ENCODE measurements at regions not wholly inside any gene's neighbourhood (a gene's known extent, or its start where the extent isn't known, plus 50 kb on each side); places are given as distances from the start of the nearest gene placed in this dataset.

DNA sequence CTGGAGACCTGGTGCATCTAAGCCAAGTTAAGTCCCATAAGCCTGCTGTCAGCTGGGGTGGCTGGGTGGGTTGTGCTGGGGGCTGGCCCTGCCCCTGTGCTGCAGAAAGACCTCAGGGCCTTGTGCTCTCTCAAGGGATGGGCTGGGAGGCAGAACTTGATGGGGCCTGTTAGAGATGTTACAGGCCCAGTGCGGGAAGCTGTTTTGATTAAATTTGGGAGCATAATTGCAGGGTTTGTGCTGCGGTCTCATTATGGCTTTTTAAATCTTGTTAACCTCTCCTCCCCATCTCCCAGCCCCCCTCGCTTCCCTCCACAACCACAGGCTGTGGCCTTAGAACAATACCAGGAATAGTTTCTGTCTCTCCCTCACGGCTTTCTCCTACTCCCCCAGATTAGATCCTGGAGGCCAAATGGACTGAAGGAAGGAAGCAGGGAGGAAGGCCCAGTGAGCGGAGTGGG, 87.6 kb upstream of the TLE3 start:
- no peak for TF ChIP-seq RAD21 (IDR thresholded peaks at IDR 0.05; ENCODE audit: low read depth)
- TF ChIP-seq, protein P1, sequence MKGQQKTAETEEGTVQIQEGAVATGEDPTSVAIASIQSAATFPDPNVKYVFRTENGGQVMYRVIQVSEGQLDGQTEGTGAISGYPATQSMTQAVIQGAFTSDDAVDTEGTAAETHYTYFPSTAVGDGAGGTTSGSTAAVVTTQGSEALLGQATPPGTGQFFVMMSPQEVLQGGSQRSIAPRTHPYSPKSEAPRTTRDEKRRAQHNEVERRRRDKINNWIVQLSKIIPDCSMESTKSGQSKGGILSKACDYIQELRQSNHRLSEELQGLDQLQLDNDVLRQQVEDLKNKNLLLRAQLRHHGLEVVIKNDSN (IDR thresholded peaks at IDR 0.05): no peak
- no peak for TF ChIP-seq ZBTB7A (IDR thresholded peaks at IDR 0.05; ENCODE audit: low read depth)
- TF ChIP-seq, protein P2, sequence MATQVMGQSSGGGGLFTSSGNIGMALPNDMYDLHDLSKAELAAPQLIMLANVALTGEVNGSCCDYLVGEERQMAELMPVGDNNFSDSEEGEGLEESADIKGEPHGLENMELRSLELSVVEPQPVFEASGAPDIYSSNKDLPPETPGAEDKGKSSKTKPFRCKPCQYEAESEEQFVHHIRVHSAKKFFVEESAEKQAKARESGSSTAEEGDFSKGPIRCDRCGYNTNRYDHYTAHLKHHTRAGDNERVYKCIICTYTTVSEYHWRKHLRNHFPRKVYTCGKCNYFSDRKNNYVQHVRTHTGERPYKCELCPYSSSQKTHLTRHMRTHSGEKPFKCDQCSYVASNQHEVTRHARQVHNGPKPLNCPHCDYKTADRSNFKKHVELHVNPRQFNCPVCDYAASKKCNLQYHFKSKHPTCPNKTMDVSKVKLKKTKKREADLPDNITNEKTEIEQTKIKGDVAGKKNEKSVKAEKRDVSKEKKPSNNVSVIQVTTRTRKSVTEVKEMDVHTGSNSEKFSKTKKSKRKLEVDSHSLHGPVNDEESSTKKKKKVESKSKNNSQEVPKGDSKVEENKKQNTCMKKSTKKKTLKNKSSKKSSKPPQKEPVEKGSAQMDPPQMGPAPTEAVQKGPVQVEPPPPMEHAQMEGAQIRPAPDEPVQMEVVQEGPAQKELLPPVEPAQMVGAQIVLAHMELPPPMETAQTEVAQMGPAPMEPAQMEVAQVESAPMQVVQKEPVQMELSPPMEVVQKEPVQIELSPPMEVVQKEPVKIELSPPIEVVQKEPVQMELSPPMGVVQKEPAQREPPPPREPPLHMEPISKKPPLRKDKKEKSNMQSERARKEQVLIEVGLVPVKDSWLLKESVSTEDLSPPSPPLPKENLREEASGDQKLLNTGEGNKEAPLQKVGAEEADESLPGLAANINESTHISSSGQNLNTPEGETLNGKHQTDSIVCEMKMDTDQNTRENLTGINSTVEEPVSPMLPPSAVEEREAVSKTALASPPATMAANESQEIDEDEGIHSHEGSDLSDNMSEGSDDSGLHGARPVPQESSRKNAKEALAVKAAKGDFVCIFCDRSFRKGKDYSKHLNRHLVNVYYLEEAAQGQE (IDR thresholded peaks at IDR 0.05; ENCODE audit: low read depth): no peak
- no peak for TF ChIP-seq CREB1 (IDR thresholded peaks at IDR 0.05; ENCODE audit: low read depth)
- TF ChIP-seq EP300 (IDR thresholded peaks at IDR 0.05; ENCODE audit: borderline replicate concordance): no peak
- TF ChIP-seq YY1 (IDR thresholded peaks at IDR 0.05; ENCODE audit: low read depth): no peak
- TF ChIP-seq NFIC (IDR thresholded peaks at IDR 0.05): no peak
- no peak for TF ChIP-seq TAF1 (IDR thresholded peaks at IDR 0.05; ENCODE audit: low read depth)
- TF ChIP-seq, protein P3, sequence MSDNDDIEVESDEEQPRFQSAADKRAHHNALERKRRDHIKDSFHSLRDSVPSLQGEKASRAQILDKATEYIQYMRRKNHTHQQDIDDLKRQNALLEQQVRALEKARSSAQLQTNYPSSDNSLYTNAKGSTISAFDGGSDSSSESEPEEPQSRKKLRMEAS (IDR thresholded peaks at IDR 0.05): no peak
- no peak for TF ChIP-seq CEBPB (IDR thresholded peaks at IDR 0.05)
- TF ChIP-seq FOXM1 (IDR thresholded peaks at IDR 0.05; ENCODE audit: borderline replicate concordance, low read depth): no peak
- no peak for TF ChIP-seq TEAD4 (IDR thresholded peaks at IDR 0.05)
- TF ChIP-seq EGR1 (IDR thresholded peaks at IDR 0.05): no peak
- no peak for TF ChIP-seq TCF12 (IDR thresholded peaks at IDR 0.05; ENCODE audit: low read depth)

DNA sequence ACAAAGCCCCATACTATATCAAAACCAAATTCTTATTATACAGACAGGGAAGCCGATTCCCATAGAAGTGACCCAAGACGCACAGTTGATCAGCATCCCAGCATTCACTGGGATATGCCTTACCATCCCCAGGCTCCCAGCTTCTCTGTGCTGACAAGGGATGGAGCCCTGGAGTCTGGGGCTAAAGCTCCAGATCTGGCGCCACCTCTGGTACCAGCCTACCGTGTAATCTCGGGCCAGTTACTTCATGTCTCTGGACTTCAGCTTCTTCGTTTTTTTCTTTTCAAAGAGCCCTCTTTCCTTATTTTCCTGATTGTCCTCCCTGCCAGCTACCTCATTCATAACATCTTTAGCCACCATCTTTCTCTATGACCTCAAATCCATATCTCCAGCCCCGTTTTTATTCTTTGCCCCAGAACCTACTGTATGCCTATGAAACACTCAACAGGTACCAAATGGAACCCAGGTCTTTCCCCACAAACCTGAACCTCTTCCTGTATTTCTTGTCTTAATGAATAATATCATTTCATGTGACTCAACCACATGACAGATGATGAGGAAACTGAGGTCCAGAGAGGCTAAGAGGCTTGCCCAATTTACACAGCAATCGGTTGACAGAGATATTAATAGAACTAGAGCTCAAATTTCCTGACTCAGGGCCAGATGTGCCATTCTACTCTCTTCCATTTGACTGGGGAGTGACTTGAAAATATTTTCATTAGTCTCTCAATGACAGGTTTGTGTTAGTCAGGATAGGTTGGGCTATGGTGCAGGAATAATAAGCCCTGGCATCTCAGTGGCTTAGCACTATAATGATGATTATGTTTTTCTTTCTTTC, 85.4 kb upstream of the TLE3 start:
- TF ChIP-seq ZBTB7A (IDR thresholded peaks at IDR 0.05; ENCODE audit: low read depth) (no peak), CEBPB (IDR thresholded peaks at IDR 0.05) (no peak), TEAD4 (IDR thresholded peaks at IDR 0.05) (no peak), RAD21 (IDR thresholded peaks at IDR 0.05; ENCODE audit: low read depth) (no peak; the same call in 1 of the 2 replicates), YY1 (IDR thresholded peaks at IDR 0.05; ENCODE audit: low read depth) (no peak), TCF12 (IDR thresholded peaks at IDR 0.05; ENCODE audit: low read depth) (no peak), EGR1 (IDR thresholded peaks at IDR 0.05) (no peak), FOXM1 (IDR thresholded peaks at IDR 0.05; ENCODE audit: borderline replicate concordance, low read depth) (no peak), NFIC (IDR thresholded peaks at IDR 0.05) (no peak), EP300 (IDR thresholded peaks at IDR 0.05; ENCODE audit: borderline replicate concordance) (no peak), TAF1 (IDR thresholded peaks at IDR 0.05; ENCODE audit: low read depth) (no peak), CREB1 (IDR thresholded peaks at IDR 0.05; ENCODE audit: low read depth) (no peak)
- TF ChIP-seq, protein P1 (IDR thresholded peaks at IDR 0.05): no peak
- TF ChIP-seq, protein P3 (IDR thresholded peaks at IDR 0.05): no peak
- TF ChIP-seq, protein P2 (IDR thresholded peaks at IDR 0.05; ENCODE audit: low read depth): no peak

DNA sequence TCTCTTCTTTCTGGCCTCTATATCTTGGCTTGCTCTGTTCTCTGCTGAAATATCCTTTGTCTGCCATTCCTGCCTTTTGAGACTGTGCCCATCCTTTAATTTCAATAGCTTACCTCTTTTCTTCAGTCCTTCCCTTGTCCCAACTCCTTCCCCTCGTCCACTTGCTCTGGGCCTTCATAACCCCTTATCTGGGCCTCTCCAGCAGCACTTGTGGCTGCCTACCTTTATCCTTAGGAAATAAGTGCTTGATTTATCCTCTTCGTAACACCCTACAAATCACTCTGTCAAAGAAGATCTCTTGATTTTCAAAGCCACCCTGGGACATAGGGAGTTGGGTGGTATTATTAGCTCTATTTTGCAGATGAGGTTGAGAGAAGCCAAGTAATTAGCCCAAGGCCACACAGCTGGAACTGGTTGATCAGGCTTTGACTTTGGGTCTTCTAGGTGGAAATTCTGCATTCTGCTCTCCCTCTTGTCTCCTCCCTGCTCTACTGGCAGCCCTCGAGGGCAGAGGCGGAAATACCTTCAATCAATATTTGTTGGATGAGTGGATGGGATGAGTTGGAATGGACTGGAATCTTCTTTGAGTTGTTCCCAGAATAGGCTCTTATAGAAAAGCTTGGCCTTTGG, 84.0 kb upstream of the TLE3 start:
- TF ChIP-seq CEBPB (IDR thresholded peaks at IDR 0.05): no peak
- no peak for TF ChIP-seq TCF12 (IDR thresholded peaks at IDR 0.05; ENCODE audit: low read depth)
- TF ChIP-seq RAD21 (IDR thresholded peaks at IDR 0.05; ENCODE audit: low read depth): no peak
- TF ChIP-seq NFIC (IDR thresholded peaks at IDR 0.05): no peak
- TF ChIP-seq ZBTB7A (IDR thresholded peaks at IDR 0.05; ENCODE audit: low read depth): no peak
- TF ChIP-seq TEAD4 (IDR thresholded peaks at IDR 0.05): no peak
- TF ChIP-seq, protein P2 (IDR thresholded peaks at IDR 0.05; ENCODE audit: low read depth): no peak
- TF ChIP-seq, protein P1 (IDR thresholded peaks at IDR 0.05): no peak
- TF ChIP-seq EGR1 (IDR thresholded peaks at IDR 0.05): no peak
- TF ChIP-seq TAF1 (IDR thresholded peaks at IDR 0.05; ENCODE audit: low read depth): no peak
- no peak for TF ChIP-seq CREB1 (IDR thresholded peaks at IDR 0.05; ENCODE audit: low read depth)
- TF ChIP-seq FOXM1 (IDR thresholded peaks at IDR 0.05; ENCODE audit: borderline replicate concordance, low read depth): no peak
- no peak for TF ChIP-seq YY1 (IDR thresholded peaks at IDR 0.05; ENCODE audit: low read depth)
- no peak for TF ChIP-seq EP300 (IDR thresholded peaks at IDR 0.05; ENCODE audit: borderline replicate concordance)

Measured in Ishikawa (cell line).